Uterus (tissue), 3 donors: ENCODE measurements at regions not wholly inside any gene's neighbourhood (a gene's known extent, or its start where the extent isn't known, plus 50 kb on each side); places are given as distances from the start of the nearest gene placed in this dataset.

Experiments used
- DNase-seq, 2 donors: peaks; one replicate each; pipeline ENCODE4 v3.0.0-alpha.2; 2019 to 2020
- H3K27ac ChIP-seq, 2 donors: fragments of 200-600 bp; sonication (generic); 1 replicate in 1 of 2; 2 replicates in 1 of 2; pipeline ENCODE4 v1.5.1; 2016 to 2018
- H3K27me3 ChIP-seq, 2 donors: fragments of 200-600 bp; sonication (generic); one replicate each; pipeline ENCODE4 v1.5.1; 2018 to 2019; ENCODE audit warnings: control low read depth in 1 of 2
- H3K36me3 ChIP-seq, 2 donors: fragments of 200-600 bp; sonication (generic); one replicate each; pipeline ENCODE4 v1.5.1; 2019; ENCODE audit warnings: control low read depth in 1 of 2
- H3K4me1 ChIP-seq, 2 donors: fragments of 200-600 bp; sonication (generic); one replicate each; pipeline ENCODE4 v1.5.1; 2018 to 2019; ENCODE audit warnings: control low read depth in 1 of 2
- H3K4me3 ChIP-seq, 2 donors: fragments of 200-600 bp; sonication (generic); 1 replicate in 1 of 2; 2 replicates in 1 of 2; pipeline ENCODE4 v1.5.1; 2018 to 2019; ENCODE audit warnings: mild to moderate bottlenecking in 1 of 2
- H3K9me3 ChIP-seq, 2 donors: fragments of 200-600 bp; sonication (generic); one replicate each; pipeline ENCODE4 v1.5.1; 2019; ENCODE audit warnings: control low read depth in 1 of 2
- POLR2A ChIP-seq, 2 donors: fragments of 450-650 bp; IDR thresholded peaks; one replicate each; pipeline ENCODE4 v1.6.1; 2016; ENCODE audit warnings: antibody characterized with exemption in 2 of 2, mild to moderate bottlenecking in 1 of 2, moderate library complexity in 1 of 2
- intact Hi-C: fragments of 100-400 bp; cut with DNase I; formaldehyde crosslinking; loops from one replicate; pipeline ENCODE4 v1.15.1; 2023; ENCODE audit warnings: low total_unique reads
- TF ChIP-seq, protein P1 (sequence below), 4 experiments: fragments of 200-600 bp in 2 of 4; fragments of 450-650 bp in 2 of 4; sonication (generic) in 2 of 4; IDR thresholded peaks; one replicate each; pipeline ENCODE4 v1.5.1; 2016 to 2019; ENCODE audit warnings: antibody characterized with exemption in 4 of 4, mild to moderate bottlenecking in 2 of 4, moderate library complexity in 1 of 4
- donor health status: DM: yes; HTN: yes; CAD: no.

DNA sequence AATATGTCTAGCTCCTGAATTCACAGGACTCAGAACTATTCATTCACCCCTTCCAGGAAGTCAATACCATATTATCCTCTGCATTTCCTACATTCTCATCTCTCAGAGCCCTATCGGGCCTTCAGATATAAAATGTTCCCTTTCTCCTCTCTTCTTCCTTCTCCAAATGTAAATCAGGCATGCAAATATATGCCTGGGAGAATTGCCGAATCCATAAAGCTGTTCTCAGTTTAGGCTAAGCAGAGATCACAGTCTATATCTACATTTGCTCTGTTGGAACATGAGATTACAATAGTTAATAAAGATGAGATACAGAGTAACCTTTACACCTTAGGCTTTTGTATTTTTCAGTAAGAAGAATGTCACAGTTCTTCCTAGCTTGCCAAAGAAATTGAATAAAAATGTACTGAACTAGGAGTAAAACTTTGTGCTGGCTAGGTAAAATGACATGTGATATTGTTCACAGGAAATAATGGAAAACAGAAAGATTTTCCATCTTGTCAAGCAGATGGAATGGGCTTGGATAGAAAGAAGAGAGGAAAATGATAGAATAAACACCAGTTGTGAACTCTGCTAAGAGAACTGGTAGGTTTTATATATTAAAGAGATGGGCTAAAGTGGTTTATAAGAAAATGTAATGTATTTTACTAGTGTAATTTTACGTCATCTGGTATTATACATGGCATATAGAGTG lies 161.5 kb downstream of the NRIP1 start:
- intact Hi-C loops: no loop called here

DNA sequence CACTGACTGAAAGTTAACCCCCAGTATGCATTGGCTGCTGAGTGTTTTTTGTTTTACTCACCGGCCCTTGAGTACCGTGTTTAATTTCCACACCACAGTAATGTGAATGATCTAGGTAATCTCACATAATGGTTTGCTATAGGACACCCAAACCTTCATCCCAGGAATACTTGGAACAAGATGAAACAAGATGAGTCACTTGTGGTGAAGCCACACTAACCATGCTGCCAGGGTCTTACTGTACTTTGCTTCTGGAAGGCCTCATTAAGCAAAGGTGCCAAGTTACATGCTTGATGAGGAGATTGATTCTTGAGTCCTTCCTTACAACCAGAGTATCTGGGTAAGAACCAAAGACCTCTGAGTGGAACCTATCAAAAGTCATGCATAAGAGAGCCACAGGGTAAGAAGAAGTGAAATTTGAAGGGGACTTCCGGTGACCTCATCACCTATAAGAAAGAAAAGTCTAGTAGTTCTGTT lies 163.3 kb downstream of the NRIP1 start:
- Histone ChIP-seq H3K27ac (no peak overlapping the region), H3K4me3 (no peak overlapping the region), H3K4me1 (no peaks in the 10 kb centered on the region), H3K36me3 (no peaks in the 10 kb centered on the region), H3K9me3 (no peaks in the 10 kb centered on the region), H3K27me3 (no peaks in the 10 kb centered on the region)
- intact Hi-C loops: no loop called here
- DNase-seq: no peak
- no peak for TF ChIP-seq POLR2A (IDR thresholded peaks at IDR 0.05)
- TF ChIP-seq, protein P1, sequence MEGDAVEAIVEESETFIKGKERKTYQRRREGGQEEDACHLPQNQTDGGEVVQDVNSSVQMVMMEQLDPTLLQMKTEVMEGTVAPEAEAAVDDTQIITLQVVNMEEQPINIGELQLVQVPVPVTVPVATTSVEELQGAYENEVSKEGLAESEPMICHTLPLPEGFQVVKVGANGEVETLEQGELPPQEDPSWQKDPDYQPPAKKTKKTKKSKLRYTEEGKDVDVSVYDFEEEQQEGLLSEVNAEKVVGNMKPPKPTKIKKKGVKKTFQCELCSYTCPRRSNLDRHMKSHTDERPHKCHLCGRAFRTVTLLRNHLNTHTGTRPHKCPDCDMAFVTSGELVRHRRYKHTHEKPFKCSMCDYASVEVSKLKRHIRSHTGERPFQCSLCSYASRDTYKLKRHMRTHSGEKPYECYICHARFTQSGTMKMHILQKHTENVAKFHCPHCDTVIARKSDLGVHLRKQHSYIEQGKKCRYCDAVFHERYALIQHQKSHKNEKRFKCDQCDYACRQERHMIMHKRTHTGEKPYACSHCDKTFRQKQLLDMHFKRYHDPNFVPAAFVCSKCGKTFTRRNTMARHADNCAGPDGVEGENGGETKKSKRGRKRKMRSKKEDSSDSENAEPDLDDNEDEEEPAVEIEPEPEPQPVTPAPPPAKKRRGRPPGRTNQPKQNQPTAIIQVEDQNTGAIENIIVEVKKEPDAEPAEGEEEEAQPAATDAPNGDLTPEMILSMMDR (IDR thresholded peaks at IDR 0.05): no peak

More for the DNA sequence above, 161.5 kb downstream of the NRIP1 start:
- Histone ChIP-seq H3K27ac (no peak overlapping the region), H3K36me3 (no peaks in the 10 kb centered on the region), H3K4me3 (no peak overlapping the region), H3K4me1 (no peaks in the 10 kb centered on the region), H3K9me3 (no peaks in the 10 kb centered on the region), H3K27me3 (no peaks in the 10 kb centered on the region)
- DNase-seq: no peak
- TF ChIP-seq POLR2A (IDR thresholded peaks at IDR 0.05): no peak
- TF ChIP-seq, protein P1 (IDR thresholded peaks at IDR 0.05): no peak

DNA sequence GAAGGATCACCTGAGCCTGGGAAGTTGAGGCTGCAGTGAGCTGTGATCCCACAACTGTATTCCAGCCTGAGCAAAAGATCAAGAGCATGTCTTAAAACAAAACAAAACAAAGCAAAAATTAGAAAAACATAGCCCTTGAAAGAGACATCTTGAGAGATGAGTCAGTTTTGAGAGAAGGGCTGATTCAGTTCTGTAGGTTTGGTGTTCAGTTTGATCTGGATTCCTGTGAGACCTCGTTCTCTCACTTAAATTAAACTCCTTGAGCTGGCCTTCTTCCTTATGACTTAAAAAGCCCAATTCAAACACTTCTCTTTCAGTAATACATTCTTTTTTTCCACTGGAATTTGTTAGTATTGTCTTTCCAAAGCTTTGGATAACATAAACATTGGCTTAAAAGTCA lies 164.2 kb downstream of the NRIP1 start:
- H3K27ac ChIP-seq: no peak overlapping the region
- no peak overlapping the region for H3K4me3 ChIP-seq

DNA sequence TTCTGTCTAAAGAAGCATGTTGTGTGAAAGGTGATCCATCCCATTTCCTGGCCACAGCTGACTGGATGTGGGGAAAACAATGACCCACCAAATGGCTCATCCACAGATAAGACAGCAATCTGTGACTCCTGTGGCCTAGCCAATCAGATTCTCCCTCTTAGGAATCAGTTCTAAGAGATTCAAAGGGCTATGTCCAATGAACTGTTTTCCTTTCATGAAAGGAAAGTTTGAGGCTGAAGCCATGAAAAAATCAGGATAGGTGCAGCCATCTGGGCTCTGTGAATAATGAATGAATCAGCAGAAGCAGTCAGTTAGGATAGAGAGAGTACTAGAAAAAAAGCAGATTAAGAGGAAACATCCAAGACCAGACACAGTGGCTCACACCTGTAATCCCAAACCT lies 164.7 kb downstream of the NRIP1 start:
- H3K36me3 ChIP-seq: no peaks in the 10 kb centered on the region
- no peak for TF ChIP-seq POLR2A (IDR thresholded peaks at IDR 0.05)
- TF ChIP-seq, protein P1 (IDR thresholded peaks at IDR 0.05): no peak
- H3K27ac ChIP-seq: no peak overlapping the region
- no peaks in the 10 kb centered on the region for H3K9me3 ChIP-seq
- H3K4me3 ChIP-seq: no peak overlapping the region
- intact Hi-C loops: no loop called here
- no peaks in the 10 kb centered on the region for H3K4me1 ChIP-seq
- no peak for DNase-seq
- H3K27me3 ChIP-seq: no peaks in the 10 kb centered on the region

More for the DNA sequence above, 164.2 kb downstream of the NRIP1 start:
- TF ChIP-seq, protein P1 (IDR thresholded peaks at IDR 0.05): no peak
- no peak for TF ChIP-seq POLR2A (IDR thresholded peaks at IDR 0.05)
- Histone ChIP-seq H3K36me3 (no peaks in the 10 kb centered on the region), H3K27me3 (no peaks in the 10 kb centered on the region), H3K9me3 (no peaks in the 10 kb centered on the region), H3K4me1 (no peaks in the 10 kb centered on the region)
- no peak for DNase-seq
- intact Hi-C loops: no loop called here

DNA sequence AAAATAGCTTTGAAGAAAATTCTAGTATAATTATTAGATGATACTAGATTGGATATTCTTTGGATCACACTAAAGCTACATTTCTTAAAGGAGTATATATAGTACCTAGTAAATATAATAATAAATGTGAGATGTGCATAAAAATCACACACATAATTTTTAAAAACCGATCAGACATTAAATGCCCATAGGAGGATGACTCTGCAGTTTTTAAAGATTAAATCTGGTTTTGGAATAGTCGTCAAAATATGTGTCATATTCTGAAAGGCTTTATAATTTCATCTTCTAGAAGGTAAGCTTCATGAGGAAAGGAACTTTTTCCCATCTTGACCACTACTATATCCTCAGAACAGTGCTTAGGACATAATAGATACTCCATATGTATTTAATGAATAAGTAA lies 169.0 kb downstream of the NRIP1 start:
- no peak for TF ChIP-seq POLR2A (IDR thresholded peaks at IDR 0.05)
- TF ChIP-seq, protein P1 (IDR thresholded peaks at IDR 0.05): no peak
- Histone ChIP-seq H3K27ac (no peak overlapping the region), H3K27me3 (no peaks in the 10 kb centered on the region), H3K4me1 (no peaks in the 10 kb centered on the region), H3K36me3 (no peaks in the 10 kb centered on the region), H3K4me3 (no peak overlapping the region), H3K9me3 (no peaks in the 10 kb centered on the region)
- DNase-seq: no peak
- intact Hi-C loops: no loop called here
